Hepatocyte (in vitro differentiated cells): ENCODE measurements at regions not wholly inside any gene's neighbourhood (a gene's known extent, or its start where the extent isn't known, plus 50 kb on each side); places are given as distances from the start of the nearest gene placed in this dataset.

Source experiments
- EZH2 ChIP-seq: fragments of 200-600 bp; sonication (generic); IDR thresholded peaks from 2 replicates; pipeline ENCODE4 v1.6.1; 2016; ENCODE audit warnings: antibody characterized with exemption, mild to moderate bottlenecking, borderline replicate concordance
- EZH2phosphoT487 ChIP-seq: fragments of 200-600 bp; sonication (generic); IDR thresholded peaks from one replicate; pipeline ENCODE4 v1.6.1; 2018; ENCODE audit warnings: antibody characterized with exemption, mild to moderate bottlenecking, low read depth, moderate library complexity; ENCODE audit not compliant: unreplicated experiment, severe bottlenecking
- TF ChIP-seq, protein P1 (sequence below): fragments of 200-600 bp; sonication (generic); IDR thresholded peaks from 2 replicates; pipeline ENCODE4 v1.5.1; 2016; ENCODE audit warnings: antibody characterized with exemption, mild to moderate bottlenecking; ENCODE audit not compliant: poor library complexity

- TF ChIP-seq EZH2 (no peak), EZH2phosphoT487 (no peak)
- TF ChIP-seq, protein P1, sequence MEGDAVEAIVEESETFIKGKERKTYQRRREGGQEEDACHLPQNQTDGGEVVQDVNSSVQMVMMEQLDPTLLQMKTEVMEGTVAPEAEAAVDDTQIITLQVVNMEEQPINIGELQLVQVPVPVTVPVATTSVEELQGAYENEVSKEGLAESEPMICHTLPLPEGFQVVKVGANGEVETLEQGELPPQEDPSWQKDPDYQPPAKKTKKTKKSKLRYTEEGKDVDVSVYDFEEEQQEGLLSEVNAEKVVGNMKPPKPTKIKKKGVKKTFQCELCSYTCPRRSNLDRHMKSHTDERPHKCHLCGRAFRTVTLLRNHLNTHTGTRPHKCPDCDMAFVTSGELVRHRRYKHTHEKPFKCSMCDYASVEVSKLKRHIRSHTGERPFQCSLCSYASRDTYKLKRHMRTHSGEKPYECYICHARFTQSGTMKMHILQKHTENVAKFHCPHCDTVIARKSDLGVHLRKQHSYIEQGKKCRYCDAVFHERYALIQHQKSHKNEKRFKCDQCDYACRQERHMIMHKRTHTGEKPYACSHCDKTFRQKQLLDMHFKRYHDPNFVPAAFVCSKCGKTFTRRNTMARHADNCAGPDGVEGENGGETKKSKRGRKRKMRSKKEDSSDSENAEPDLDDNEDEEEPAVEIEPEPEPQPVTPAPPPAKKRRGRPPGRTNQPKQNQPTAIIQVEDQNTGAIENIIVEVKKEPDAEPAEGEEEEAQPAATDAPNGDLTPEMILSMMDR, result no peak
Measured at GRCh38 chr7:52114056-52114455, 797.4 kb upstream of the COBL start.
